ELF-1 (cell line): ENCODE measurements at regions not wholly inside any gene's neighbourhood (a gene's known extent, or its start where the extent isn't known, plus 50 kb on each side); places are given as distances from the start of the nearest gene placed in this dataset.

ENCODE experiments used
- DNase-seq: peaks from one replicate; pipeline ENCODE4 v3.0.0-alpha.2; 2016; ENCODE audit warnings: low read depth, low spot score

- no peak for DNase-seq
Measured at GRCh38 chr10:2456834-2457233, 610.5 kb upstream of the PFKP start.

GRCh38 chr10:2445370-2445769 lies 622.0 kb upstream of the PFKP start:
- DNase-seq, result no peak

GRCh38 chr10:2439983-2440382 lies 627.4 kb upstream of the PFKP start:
- DNase-seq, result no peak

GRCh38 chr10:2439000-2439399 lies 628.3 kb upstream of the PFKP start:
- DNase-seq, result no peak

GRCh38 chr10:2438248-2438939 lies 629.0 kb upstream of the PFKP start:
- no peak for DNase-seq

DNA sequence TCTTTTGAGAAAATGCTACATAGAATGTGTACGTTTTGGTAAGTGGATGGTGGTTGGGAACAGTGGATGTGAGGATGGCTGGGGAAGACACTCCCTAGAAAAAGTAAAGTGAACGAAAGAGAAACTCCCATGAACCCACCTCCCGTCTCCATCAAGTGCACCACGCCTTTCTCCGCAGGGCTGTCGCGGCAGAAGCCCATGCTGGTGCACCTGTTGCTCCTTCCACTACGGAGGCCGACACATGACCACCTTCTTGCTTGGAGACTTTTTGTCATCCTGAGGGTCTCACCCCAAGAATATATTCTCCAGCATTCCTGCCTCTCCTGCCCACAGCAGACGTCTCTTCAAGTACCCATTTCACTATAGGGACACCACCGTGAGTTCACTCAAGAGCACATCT lies 630.4 kb upstream of the PFKP start:
- DNase-seq, result no peak

DNA sequence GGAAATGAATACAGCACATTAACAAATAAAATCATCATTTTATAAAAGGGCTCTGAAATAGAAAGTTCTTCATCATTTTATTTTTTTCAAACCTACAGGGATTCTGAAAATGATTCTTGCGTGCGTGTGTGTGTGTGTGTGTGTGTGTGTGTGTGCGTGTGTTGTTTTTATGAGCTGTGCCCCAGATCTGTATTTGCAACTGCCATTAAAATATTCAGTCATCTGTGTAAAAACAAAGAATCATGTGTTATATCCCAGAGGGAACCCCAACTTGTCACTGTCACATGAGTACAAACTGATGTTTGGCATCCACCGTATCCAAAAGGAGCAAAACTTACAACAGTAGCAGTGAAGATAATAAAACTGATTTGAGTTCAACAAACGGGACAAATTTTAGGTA lies 635.4 kb upstream of the PFKP start:
- no peak for DNase-seq

DNA sequence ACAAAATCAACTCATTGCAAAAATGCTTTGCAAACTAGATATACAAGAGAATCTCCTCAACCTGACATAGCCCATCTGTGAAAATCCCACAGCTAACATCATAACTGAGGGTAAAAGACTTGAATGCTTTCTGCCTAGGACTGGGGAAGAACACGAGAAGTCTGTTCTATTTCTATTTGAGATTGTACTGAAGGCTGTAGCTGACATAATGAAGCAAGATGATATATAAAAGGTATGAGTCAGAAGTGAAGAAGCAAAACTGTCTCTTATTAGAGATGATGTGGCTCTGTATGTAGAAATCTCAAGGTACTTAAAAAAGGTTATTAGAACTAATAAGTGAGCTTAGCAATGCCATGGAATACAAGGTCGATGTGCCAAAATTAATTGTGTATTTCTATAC lies 639.9 kb upstream of the PFKP start:
- DNase-seq, result no peak

DNA sequence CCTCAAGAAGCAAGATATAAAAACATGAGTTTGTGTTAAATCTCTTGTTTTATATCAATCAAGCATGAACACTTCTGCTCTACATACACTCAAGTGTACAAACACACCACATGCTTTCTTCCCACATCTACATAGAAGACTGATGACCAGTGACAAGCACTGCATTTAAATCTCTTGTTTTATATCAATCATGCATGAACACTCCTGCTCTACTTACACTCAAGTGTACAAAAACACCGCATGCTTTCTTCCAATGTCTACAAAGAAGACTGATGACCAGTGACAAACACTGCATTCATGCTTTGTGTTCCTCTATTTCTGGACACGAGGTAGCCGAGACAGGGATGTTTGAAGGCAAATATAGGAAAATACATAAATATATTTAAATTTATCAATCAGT lies 642.0 kb upstream of the PFKP start:
- no peak for DNase-seq

- no peak for DNase-seq
Measured at GRCh38 chr10:2414562-2414961, 652.8 kb upstream of the PFKP start.

GRCh38 chr10:2414039-2414438 lies 653.3 kb upstream of the PFKP start:
- DNase-seq, result no peak

DNA sequence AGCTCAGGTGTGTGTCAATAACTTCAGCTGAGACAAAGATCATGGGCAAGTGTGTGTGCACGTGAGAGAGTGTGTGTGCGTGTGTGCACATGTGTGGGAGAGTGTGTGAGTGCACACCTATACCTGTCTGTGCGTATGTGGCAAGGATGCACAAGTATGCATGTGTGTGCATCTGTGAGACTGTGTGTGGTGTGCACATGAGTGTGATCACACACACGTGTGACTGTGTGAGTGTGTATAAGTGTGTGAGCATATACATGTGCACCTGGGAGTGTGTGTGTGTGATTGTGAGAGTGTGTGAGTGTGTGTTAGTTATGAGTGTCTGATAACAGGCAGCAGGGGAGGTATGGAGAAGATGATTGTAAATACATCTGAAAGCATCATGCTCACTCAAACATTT lies 657.3 kb upstream of the PFKP start:
- DNase-seq, result no peak

DNA sequence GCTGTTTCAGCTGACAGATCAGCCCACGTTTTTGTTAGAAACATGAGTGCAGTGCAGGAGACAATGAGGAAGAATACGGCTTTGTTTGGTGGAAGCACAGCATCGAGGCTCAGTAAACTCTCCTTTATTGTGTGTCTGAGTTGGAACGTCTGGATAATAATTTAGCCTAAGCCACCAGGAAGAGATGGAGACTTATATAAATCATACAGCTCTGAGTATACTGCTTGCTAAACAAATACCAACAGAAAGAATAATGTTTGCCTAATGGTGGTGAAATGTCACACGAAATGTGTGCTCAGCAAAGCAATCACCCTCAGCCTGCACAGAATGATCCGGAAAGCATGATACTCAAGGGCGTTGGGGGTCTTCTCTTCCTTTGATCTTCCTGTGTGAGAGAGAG lies 664.1 kb upstream of the ADARB2 start:
- DNase-seq, result no peak

DNA sequence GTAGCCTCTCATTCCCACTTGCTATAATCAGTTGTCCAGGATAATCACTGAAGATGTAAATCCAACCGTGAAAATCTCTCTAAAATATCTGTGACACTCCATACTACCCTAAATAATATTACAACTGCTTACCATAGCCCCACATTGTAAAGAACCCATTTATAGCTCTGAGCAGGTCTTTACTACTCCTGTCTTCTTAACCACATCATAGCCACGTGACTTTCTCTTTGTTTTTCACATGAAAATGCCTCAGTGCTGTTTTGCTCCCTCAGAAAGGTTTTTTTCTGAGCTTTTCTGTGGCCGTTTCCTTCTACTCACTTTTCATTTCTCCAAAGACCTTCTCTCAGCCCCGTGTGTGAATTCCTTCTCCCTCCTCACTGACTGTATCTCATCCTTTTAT lies 662.2 kb upstream of the ADARB2 start:
- DNase-seq, result no peak

- no peak for DNase-seq
Measured at GRCh38 chr10:2392145-2392812, 655.0 kb upstream of the ADARB2 start.

GRCh38 chr10:2387672-2388071 lies 650.3 kb upstream of the ADARB2 start:
- DNase-seq, result no peak

GRCh38 chr10:2387261-2387660 lies 649.9 kb upstream of the ADARB2 start:
- DNase-seq, result no peak

DNA sequence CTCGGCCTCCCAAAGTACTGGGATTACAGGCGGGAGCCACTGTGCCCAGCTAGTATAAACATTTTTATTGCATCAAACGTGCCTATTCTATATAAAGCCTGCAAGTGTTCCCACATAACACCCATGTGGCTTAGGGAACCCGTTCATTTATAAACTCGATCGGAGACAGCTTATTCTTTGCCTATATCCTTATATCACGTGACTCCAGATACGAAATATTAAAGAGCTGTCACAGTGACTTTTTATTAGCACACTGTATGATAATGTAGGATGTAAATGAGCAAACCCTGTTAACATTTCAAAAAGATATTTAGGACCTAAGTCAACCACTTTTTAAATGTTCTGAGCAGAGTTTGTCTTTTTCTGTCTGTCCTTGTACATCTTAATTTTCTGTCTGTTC lies 642.9 kb upstream of the ADARB2 start:
- DNase-seq, result no peak

DNA sequence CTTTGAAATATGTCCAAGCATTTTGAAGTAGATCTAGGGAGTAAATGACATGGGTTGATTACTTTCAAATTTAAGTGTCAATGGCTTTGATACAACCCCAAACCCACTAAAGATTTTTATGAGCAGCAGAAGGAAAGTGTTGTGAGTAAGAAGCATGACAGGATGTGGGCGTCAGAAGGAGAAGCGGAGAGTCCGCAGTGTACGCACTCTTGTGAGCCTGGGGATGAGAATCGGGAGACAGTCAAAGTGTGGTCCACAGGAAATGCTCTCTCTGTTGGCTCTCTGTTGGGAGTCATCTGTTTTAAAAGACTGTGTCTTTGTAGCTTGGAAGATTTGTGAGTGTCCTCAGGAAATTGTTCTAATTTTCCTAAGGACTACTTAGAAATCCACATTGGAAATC lies 629.8 kb upstream of the ADARB2 start:
- no peak for DNase-seq

DNA sequence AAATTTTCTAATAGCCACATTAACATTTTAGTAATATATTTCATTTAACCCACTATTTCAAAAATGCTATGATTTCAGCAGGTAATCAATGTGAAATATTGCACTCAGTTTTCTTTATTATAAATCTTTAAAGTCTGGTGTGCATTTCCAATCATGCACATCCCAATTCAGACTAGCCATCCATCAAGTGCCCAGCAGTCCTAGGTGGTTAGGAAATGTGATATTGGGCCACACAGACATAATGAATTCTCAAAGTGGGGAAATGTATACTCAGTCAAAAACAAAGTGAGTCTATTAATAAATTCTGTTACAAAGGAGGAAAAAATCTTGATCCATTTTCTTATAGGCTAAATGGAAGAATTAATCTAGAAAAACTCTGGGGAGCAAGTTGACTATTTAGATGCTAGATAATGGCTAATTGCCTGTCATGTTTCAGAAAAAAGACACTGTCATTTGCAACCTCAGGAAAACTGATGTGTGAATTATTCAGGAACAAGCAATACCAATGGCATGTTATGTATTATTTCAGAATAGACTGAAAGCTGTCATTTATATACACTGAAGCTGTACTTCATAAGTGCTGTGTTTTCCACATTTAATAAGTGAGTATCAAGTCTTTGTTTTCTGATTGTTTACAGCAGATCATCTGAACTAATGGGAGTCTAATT lies 629.1 kb upstream of the ADARB2 start:
- DNase-seq, result no peak

DNA sequence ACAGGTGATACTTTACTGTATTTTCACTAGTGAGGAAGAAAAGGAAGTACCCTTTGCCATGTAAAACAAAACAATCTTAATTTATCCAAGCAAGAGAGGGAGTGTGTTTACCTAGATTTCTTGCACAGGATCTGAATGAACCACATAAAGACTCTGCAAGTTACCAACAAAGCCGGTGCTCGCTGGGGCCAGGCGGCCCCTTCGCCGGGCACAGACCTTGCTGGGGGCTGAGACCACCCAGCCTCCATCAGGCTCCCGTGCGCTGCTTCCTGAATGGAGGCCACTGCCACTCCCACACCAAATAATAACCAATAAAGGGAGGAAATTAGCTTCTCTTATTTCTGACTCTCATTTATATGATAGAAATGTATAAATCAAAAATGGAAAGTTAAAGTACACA lies 625.0 kb upstream of the ADARB2 start:
- no peak for DNase-seq

- no peak for DNase-seq
Measured at GRCh38 chr10:2358586-2358985, 621.3 kb upstream of the ADARB2 start.

GRCh38 chr10:2356670-2357069 lies 619.3 kb upstream of the ADARB2 start:
- no peak for DNase-seq
